RWPE2 (cell line): ENCODE measurements at regions not wholly inside any gene's neighbourhood (a gene's known extent, or its start where the extent isn't known, plus 50 kb on each side); places are given as distances from the start of the nearest gene placed in this dataset.

Source experiments
- ATAC-seq: fragments of 200-7000 bp; cut with Tn5 transposase; 3 replicates; pipeline ENCODE4 v1.9.1; 2021; ENCODE audit warnings: low read depth
- DNase-seq: peaks from one replicate; pipeline ENCODE4 v3.0.0-alpha.2; 2020; ENCODE audit warnings: low spot score
- H3K27ac ChIP-seq: fragments of 450-650 bp; 2 replicates; pipeline ENCODE4 v1.5.1; 2017; ENCODE audit warnings: mild to moderate bottlenecking; ENCODE audit not compliant: poor library complexity, severe bottlenecking
- H3K27me3 ChIP-seq: fragments of 250-450 bp; sonication (Bioruptor Pico); 2 replicates; pipeline ENCODE4 v1.5.1; 2021; ENCODE audit warnings: mild to moderate bottlenecking, moderate library complexity; ENCODE audit not compliant: insufficient read depth, poor library complexity, severe bottlenecking
- H3K36me3 ChIP-seq: fragments of 250-450 bp; sonication (Bioruptor Pico); 2 replicates; pipeline ENCODE4 v1.5.1; 2020; ENCODE audit warnings: low read depth, mild to moderate bottlenecking, moderate library complexity
- H3K4me1 ChIP-seq: fragments of 250-450 bp; sonication (Bioruptor Pico); 2 replicates; pipeline ENCODE4 v1.5.1; 2021; ENCODE audit warnings: mild to moderate bottlenecking, moderate library complexity; ENCODE audit not compliant: insufficient read depth, poor library complexity, severe bottlenecking
- H3K4me3 ChIP-seq: fragments of 250-450 bp; sonication (Bioruptor Pico); 2 replicates; pipeline ENCODE4 v1.5.1; 2021; ENCODE audit warnings: mild to moderate bottlenecking, moderate library complexity; ENCODE audit not compliant: severe bottlenecking
- H3K9me3 ChIP-seq: fragments of 250-450 bp; sonication (Bioruptor Pico); 2 replicates; pipeline ENCODE4 v1.5.1; 2021; ENCODE audit warnings: mild to moderate bottlenecking, moderate library complexity; ENCODE audit not compliant: severe bottlenecking
- TF ChIP-seq, protein P1 (sequence below): fragments of 450-650 bp; IDR thresholded peaks from one replicate; pipeline ENCODE4 v1.5.1; 2017; ENCODE audit warnings: mild to moderate bottlenecking, moderate library complexity; ENCODE audit not compliant: poor library complexity, severe bottlenecking

DNA sequence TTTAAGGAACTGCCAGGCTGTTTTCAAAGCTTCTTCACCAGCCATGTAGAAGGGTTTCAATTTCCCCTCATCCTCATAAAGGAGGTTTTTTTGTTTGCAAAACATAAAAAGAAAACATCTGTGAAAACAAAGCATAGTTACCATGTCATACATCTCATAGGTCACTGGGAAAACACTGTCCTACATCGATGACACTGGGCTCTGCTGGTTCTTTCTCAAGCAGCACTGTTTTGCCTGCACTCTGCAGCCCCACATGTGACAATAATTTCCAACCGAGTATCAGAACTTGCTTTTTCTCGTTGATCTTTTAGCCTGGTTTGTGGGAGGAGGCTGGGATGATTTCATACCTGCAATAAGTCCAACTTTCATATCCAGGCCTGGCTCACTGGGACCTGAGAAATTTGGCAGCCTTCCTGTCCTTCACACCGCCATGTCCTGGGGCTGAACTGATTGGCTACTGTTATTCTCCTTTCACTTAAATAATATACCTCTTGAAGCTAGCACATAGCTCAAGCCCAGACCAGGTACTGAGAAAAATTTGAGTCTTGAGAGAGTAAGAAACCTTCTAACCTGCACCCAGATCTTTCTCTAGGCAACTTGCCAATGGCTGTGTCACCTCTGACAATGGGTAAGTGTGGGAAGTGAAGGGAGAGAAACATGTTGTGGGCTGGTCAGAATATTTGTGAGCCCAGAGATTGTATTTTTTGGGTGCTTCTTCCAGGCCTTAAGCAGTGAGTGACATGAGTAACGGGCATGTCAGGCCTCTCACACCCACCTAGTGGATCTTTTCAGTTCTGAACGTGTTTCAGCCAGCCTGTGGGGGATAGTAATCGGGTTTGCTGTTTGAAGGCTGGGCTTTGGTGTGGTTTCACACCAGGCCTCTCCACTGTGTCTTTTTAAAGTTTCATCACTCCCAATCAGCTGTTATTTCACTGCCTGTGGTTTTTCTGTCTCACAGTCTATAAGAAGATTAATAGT lies 502.8 kb downstream of the NTRK2 start:
- TF ChIP-seq, protein P1, sequence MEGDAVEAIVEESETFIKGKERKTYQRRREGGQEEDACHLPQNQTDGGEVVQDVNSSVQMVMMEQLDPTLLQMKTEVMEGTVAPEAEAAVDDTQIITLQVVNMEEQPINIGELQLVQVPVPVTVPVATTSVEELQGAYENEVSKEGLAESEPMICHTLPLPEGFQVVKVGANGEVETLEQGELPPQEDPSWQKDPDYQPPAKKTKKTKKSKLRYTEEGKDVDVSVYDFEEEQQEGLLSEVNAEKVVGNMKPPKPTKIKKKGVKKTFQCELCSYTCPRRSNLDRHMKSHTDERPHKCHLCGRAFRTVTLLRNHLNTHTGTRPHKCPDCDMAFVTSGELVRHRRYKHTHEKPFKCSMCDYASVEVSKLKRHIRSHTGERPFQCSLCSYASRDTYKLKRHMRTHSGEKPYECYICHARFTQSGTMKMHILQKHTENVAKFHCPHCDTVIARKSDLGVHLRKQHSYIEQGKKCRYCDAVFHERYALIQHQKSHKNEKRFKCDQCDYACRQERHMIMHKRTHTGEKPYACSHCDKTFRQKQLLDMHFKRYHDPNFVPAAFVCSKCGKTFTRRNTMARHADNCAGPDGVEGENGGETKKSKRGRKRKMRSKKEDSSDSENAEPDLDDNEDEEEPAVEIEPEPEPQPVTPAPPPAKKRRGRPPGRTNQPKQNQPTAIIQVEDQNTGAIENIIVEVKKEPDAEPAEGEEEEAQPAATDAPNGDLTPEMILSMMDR: no peak
- Histone ChIP-seq H3K4me3 (no peak overlapping the region), H3K9me3 (no peaks in the 10 kb centered on the region), H3K4me1 (peaks cover 5% of the 10 kb centered on the region), H3K27me3 (no peaks in the 10 kb centered on the region), H3K36me3 (no peaks in the 10 kb centered on the region), H3K27ac (no peak overlapping the region)
- no peak for DNase-seq
- ATAC-seq: peak; percentile 61

DNA sequence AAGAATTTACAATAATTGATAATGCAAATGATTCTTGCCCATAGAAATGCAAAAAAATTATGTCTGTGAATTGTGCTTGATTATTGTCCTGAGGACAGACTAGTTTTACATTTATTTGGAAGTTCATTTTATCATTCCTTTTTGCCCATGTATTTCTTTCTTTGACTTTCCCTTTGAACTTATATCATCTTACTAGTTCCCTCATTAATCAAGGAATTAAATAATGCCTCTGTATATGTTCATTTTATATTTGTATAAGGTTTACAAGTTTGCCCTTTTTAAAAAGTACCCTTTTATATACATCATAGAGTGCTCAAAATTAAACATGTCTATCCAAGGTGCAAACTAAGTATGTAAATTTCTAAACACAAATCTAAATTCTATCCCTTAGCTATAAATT lies 501.6 kb downstream of the NTRK2 start:
- ATAC-seq (no peak), DNase-seq (no peak)
- H3K27ac ChIP-seq: no peak overlapping the region
- H3K4me1 ChIP-seq: peaks cover 5% of the 10 kb centered on the region
- H3K9me3 ChIP-seq: no peaks in the 10 kb centered on the region
- H3K27me3 ChIP-seq: no peaks in the 10 kb centered on the region
- H3K4me3 ChIP-seq: no peak overlapping the region
- TF ChIP-seq, protein P1: no peak
- no peaks in the 10 kb centered on the region for H3K36me3 ChIP-seq

DNA sequence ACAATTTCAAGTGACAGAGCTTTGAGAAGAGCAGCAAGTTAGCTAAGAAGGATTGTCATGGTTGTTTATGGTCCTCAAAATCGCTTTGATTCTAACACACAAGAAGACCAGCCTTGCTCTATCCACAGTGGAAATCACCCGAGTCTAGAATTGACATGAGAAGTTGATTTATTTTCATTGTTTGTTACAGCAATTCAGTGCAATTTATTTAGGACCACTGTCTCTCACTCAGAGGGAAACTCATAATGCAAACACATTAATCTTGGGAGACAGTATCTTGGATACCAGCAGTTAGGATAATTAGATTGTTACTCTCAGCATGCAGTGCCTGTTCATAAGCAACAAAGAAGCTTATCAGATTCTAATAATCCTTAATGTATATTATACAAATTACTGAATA lies 498.9 kb downstream of the NTRK2 start:
- H3K27ac ChIP-seq: no peak overlapping the region
- TF ChIP-seq, protein P1: no peak
- H3K4me3 ChIP-seq: no peak overlapping the region
- ATAC-seq: no peak
- H3K27me3 ChIP-seq: no peaks in the 10 kb centered on the region
- DNase-seq: no peak
- H3K4me1 ChIP-seq: peaks cover 5% of the 10 kb centered on the region
- H3K36me3 ChIP-seq: no peaks in the 10 kb centered on the region
- H3K9me3 ChIP-seq: no peaks in the 10 kb centered on the region

DNA sequence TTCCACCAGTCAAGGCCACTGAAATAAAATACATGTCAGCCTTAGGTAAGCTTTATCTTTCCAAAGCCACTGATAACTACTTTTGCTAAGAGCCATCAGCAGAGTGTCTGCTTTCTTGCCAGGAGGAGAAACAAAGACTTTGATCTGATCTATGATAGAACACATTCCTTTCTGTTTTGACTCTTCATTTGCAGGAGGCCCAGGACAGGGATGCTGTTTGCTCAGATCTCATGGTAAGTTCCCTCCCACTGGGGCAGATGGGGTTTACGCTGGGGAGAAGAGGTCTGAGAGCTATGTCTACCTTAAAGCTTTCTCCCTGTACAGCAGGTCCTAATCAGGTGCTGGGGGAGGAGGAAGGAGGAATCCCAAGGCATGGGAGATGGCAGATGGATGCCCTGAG lies 497.6 kb downstream of the NTRK2 start:
- no peaks in the 10 kb centered on the region for H3K36me3 ChIP-seq
- no peak for DNase-seq
- no peaks in the 10 kb centered on the region for H3K4me1 ChIP-seq
- no peak for ATAC-seq
- H3K4me3 ChIP-seq: no peak overlapping the region
- no peak overlapping the region for H3K27ac ChIP-seq
- H3K9me3 ChIP-seq: no peaks in the 10 kb centered on the region
- H3K27me3 ChIP-seq: no peaks in the 10 kb centered on the region
- TF ChIP-seq, protein P1: no peak

DNA sequence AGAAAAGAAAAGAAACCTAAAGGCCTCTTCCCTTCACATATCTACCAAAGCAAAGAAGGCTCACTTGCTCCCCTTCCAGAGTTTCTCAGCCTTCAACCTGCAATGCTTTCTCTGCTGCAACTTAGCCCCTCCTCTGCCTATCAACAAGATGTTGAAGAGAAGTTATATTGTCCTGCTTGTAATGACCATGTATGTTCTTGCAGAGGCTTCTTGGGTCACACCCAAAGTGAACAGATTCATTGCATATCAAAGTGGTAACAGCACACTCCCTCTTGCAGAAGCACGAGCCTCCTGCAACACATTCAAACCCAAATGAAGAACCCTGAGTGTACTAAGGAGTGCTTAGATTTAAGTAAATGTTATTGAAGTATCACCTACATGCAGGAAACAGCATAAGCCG lies 494.3 kb downstream of the NTRK2 start:
- no peak for DNase-seq

More for the DNA sequence above, 494.3 kb downstream of the NTRK2 start:
- H3K4me1 ChIP-seq: no peaks in the 10 kb centered on the region
- no peak overlapping the region for H3K4me3 ChIP-seq
- H3K27me3 ChIP-seq: no peaks in the 10 kb centered on the region
- no peaks in the 10 kb centered on the region for H3K9me3 ChIP-seq
- ATAC-seq: no peak
- TF ChIP-seq, protein P1: no peak
- H3K36me3 ChIP-seq: no peaks in the 10 kb centered on the region
- no peak overlapping the region for H3K27ac ChIP-seq
